ENCODE measurements at regions not wholly inside any gene's neighbourhood (a gene's known extent, or its start where the extent isn't known, plus 50 kb on each side); places are given as distances from the start of the nearest gene placed in this dataset.

DNA sequence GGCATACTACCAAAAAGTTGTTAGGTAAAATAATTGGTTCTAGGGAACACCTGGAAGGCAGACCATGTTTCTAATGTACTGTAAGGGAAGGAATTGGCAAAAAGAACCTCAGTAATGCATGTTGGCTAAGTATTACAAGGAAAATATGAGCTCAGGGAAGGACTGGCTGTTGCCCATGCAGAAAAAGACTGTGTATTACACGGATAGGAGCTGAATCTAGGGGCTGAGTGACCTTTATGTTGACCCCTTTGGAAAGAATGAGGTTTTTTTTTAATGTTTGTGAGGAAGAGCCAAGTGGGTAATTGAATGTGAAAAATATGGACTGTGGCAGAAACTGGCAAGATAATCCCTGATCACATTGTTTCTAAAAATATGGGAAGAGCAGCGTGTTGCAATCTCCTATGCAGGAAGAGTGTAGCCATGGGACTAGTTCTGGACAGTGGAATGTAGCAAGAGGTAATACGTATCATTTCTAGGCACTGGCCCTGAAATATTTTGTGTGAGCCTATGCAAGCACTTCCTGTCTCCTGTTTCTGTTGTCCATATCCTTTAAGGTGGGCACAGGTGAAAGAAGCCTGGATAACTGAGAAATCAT is 95.1 kb upstream of the CNTNAP4 start:
- Histone ChIP-seq H3K4me2 (no peak overlapping the region), H3K27me3 (ENCODE audit: insufficient read depth) (no peaks in the 10 kb centered on the region), H3K79me2 (replicated peaks; ENCODE audit: insufficient read depth) (no peaks in the 10 kb centered on the region), H3K4me3 (no peak overlapping the region), H2AFZ (no peak overlapping the region; the same call in 1 of the 2 replicates), H4K20me1 (replicated peaks; ENCODE audit: insufficient read depth) (no peaks in the 10 kb centered on the region), H3K36me3 (ENCODE audit: insufficient read depth) (no peaks in the 10 kb centered on the region; the same call in 1 of the 2 replicates), H3K27ac (ENCODE audit: low read depth) (no peak overlapping the region), H3K9me2 (ENCODE audit: insufficient read depth) (0 out of 2 replicates have a peak, but pooled peaks cover 9% of the 10 kb centered on the region), H3K4me1 (ENCODE audit: insufficient read depth) (no peaks in the 10 kb centered on the region), H3F3A (replicated peaks; ENCODE audit: low read depth) (no peaks in the 10 kb centered on the region)
- no peak for ATAC-seq
- Mint-ChIP-seq H3K27me3 (ENCODE audit: insufficient read depth, low read depth, poor library complexity) (no peaks in the 10 kb centered on the region), H3K4me1 (no peaks in the 10 kb centered on the region), H3K27ac (no peak overlapping the region), H3K9me3 (peaks cover 57% of the 10 kb centered on the region), H3K36me3 (ENCODE audit: low read depth) (0 out of 3 replicates have a peak, but pooled peaks cover 2% of the 10 kb centered on the region), H3K4me3 (no peak overlapping the region)
- TF ChIP-seq STAT1 (IDR thresholded peaks at IDR 0.05; ENCODE audit: unreplicated experiment) (no peak), JUNB (IDR thresholded peaks at IDR 0.05; ENCODE audit: unreplicated experiment) (no peak), EZH2 (IDR thresholded peaks at IDR 0.05; ENCODE audit: low read depth, unreplicated experiment) (no peak), ZNF114 (CRISPR knock-in tag; IDR thresholded peaks at IDR 0.05) (no peak)
- TF ChIP-seq, protein P1, sequence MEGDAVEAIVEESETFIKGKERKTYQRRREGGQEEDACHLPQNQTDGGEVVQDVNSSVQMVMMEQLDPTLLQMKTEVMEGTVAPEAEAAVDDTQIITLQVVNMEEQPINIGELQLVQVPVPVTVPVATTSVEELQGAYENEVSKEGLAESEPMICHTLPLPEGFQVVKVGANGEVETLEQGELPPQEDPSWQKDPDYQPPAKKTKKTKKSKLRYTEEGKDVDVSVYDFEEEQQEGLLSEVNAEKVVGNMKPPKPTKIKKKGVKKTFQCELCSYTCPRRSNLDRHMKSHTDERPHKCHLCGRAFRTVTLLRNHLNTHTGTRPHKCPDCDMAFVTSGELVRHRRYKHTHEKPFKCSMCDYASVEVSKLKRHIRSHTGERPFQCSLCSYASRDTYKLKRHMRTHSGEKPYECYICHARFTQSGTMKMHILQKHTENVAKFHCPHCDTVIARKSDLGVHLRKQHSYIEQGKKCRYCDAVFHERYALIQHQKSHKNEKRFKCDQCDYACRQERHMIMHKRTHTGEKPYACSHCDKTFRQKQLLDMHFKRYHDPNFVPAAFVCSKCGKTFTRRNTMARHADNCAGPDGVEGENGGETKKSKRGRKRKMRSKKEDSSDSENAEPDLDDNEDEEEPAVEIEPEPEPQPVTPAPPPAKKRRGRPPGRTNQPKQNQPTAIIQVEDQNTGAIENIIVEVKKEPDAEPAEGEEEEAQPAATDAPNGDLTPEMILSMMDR (conservative IDR thresholded peaks at IDR 0.05; ENCODE audit: low read depth in 2 of 2): no peak
- no peak for DNase-seq (ENCODE audit: low spot score)

DNA sequence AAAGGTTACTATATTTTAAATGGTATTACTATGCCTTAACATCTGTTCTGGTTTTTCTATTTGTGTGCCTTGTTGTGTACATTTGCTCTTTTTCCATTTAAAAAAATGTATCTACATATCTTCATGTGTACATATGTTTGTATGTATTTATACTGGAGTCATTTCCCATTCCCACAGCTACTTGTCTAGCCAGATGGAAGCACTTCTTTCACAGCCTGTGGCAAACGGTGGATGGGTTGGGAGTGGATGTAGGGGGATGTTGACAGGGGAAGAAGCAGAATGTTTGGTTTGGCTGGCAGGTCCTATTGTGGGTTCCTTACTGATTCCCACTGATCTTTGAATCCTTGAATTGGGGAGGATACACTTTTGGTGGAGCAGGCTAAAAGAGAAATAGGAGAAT is 93.6 kb upstream of the CNTNAP4 start:
- no peaks in the 10 kb centered on the region for H3K27me3 Mint-ChIP-seq (ENCODE audit: insufficient read depth, low read depth, poor library complexity)
- H3K9me3 Mint-ChIP-seq: peaks cover 64% of the 10 kb centered on the region
- Histone ChIP-seq H3K79me2 (replicated peaks; ENCODE audit: insufficient read depth) (no peaks in the 10 kb centered on the region), H3F3A (replicated peaks; ENCODE audit: low read depth) (no peaks in the 10 kb centered on the region), H3K27me3 (ENCODE audit: insufficient read depth) (no peaks in the 10 kb centered on the region), H3K4me2 (no peak overlapping the region), H3K27ac (ENCODE audit: low read depth) (no peak overlapping the region), H3K4me3 (no peak overlapping the region), H3K4me1 (ENCODE audit: insufficient read depth) (no peaks in the 10 kb centered on the region), H2AFZ (no peak overlapping the region), H3K36me3 (ENCODE audit: insufficient read depth) (no peaks in the 10 kb centered on the region; the same call in 1 of the 2 replicates), H4K20me1 (replicated peaks; ENCODE audit: insufficient read depth) (no peaks in the 10 kb centered on the region), H3K9me2 (ENCODE audit: insufficient read depth) (0 out of 2 replicates have a peak, but pooled peaks cover 9% of the 10 kb centered on the region)
- ATAC-seq: no peak
- H3K27ac Mint-ChIP-seq: no peak overlapping the region
- H3K36me3 Mint-ChIP-seq (ENCODE audit: low read depth): peaks cover 6% of the 10 kb centered on the region; the same call in 1 of the 3 replicates
- H3K4me3 Mint-ChIP-seq: no peak overlapping the region
- H3K4me1 Mint-ChIP-seq: no peaks in the 10 kb centered on the region
- no peak for DNase-seq (ENCODE audit: low spot score)
- no peak for TF ChIP-seq ZNF331 (CRISPR knock-in tag; IDR thresholded peaks at IDR 0.05; ENCODE audit: low read depth)
- TF ChIP-seq STAT1 (IDR thresholded peaks at IDR 0.05; ENCODE audit: unreplicated experiment): no peak
- TF ChIP-seq EZH2phosphoT487 (IDR thresholded peaks at IDR 0.05; ENCODE audit: unreplicated experiment): no peak
- TF ChIP-seq, protein P2, sequence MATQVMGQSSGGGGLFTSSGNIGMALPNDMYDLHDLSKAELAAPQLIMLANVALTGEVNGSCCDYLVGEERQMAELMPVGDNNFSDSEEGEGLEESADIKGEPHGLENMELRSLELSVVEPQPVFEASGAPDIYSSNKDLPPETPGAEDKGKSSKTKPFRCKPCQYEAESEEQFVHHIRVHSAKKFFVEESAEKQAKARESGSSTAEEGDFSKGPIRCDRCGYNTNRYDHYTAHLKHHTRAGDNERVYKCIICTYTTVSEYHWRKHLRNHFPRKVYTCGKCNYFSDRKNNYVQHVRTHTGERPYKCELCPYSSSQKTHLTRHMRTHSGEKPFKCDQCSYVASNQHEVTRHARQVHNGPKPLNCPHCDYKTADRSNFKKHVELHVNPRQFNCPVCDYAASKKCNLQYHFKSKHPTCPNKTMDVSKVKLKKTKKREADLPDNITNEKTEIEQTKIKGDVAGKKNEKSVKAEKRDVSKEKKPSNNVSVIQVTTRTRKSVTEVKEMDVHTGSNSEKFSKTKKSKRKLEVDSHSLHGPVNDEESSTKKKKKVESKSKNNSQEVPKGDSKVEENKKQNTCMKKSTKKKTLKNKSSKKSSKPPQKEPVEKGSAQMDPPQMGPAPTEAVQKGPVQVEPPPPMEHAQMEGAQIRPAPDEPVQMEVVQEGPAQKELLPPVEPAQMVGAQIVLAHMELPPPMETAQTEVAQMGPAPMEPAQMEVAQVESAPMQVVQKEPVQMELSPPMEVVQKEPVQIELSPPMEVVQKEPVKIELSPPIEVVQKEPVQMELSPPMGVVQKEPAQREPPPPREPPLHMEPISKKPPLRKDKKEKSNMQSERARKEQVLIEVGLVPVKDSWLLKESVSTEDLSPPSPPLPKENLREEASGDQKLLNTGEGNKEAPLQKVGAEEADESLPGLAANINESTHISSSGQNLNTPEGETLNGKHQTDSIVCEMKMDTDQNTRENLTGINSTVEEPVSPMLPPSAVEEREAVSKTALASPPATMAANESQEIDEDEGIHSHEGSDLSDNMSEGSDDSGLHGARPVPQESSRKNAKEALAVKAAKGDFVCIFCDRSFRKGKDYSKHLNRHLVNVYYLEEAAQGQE (IDR thresholded peaks at IDR 0.05; ENCODE audit: unreplicated experiment): no peak
- TF ChIP-seq, protein P1 (conservative IDR thresholded peaks at IDR 0.05; ENCODE audit: low read depth in 2 of 2): no peak
- TF ChIP-seq ZNF114 (CRISPR knock-in tag; IDR thresholded peaks at IDR 0.05): no peak

Data from GM23338 (cell line).